KG1 (cell line): ENCODE measurements at regions not wholly inside any gene's neighbourhood (a gene's known extent, or its start where the extent isn't known, plus 50 kb on each side); places are given as distances from the start of the nearest gene placed in this dataset.
"Not testable (repeated sequence)": the region's sequence is repeated elsewhere in the genome, so short reads cannot be mapped to it uniquely, and the experiment has no call there.

Experiments used
- DNase-seq: peaks from one replicate; lab custom pipeline; 2025; lab: John Stamatoyannopoulos, UW

DNA sequence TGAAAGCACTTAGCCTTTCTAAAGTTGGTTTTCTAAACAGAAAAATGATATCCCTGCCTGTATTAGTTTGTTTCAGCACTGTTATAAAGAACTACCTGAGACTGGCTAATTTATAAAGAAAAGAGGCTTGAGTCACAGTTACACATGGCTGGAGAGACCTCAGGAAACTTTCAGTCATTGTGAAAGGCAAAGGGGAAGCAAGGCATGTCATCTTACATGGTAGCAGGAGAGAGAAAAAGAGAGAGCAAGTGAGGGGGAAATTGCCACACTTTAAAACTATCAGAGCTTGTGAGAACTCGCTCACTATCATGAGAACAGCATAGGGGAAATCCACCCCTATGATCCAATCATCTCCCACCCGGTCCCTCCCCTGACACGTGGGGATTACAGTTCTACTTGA, 64.9 kb downstream of the FAM170A start:
- no peak for DNase-seq

DNA sequence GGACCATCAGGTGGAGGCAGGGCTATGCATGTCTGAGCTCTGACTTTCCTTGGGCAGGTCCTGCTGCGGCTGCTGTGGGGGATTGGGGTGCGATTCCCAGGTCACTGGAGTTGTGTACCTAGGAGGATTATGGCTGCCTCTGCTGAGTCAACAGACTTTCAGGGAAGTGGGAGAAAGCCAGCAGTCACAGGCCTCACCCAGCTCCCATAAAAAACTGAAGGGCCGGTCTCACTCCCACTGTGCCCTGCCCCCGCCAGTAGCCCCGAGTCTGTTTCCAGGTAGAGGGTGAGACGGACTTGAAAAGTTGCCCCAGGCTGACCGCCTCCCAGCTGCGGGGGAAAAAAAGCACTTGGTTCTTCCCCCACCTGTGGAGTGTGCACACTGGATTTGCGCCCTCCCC, 76.7 kb downstream of the FAM170A start:
- no peak for DNase-seq

DNA sequence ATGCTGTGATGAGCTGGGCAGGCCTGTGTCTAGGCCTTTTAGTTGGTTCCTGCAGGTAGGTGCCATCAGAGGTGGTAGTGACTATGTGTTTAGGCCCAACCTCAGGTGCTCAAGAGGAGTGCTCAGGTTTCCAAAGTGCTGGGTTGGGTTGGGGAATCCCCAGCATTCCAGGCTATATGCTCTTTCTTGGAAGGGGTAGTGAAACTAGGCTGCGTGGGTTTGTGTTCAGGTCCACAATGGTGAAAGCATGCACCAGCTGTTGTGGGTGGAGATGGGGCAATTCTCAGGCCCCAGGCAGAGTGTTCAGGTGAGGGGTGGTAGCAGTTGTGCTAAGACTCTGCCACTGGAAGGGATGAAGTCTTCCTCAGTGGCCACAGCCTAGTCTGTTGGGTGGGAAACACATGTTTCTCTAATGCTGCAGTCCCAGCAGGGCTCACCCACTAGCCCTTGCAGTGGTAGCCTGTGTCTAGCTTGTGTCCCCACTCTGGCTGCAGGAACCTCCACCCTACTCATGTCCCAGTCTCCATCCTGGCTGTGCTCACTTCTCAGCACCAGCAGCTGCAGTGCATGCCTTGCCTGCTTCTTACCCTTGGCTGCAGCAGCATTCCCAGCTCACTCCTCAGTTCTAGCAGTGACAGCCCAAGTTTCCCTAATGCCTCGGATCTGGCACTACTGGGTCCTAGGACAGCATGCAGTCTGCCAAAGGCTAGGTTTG, 78.9 kb downstream of the FAM170A start:
- DNase-seq, result no peak

DNA sequence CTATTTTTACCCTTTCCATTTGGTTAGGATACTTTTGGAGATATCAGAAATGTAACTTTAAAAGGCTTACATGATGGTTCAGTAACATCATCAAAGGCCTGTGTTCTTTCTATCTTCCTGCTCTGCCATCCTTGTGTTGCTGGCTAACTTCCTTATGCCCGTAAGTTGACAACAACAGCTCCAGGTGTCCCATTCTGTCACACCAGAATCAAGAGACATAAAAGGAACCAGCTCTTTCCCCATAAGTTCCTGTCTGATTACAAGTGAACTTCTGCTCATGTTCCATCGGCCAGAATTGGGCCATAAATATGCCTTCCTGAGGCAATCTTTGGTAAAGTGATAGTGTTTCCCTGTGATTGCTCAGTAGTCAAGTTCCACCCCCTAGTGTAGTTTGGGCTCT, 92.4 kb downstream of the FAM170A start:
- DNase-seq, result no peak

DNA sequence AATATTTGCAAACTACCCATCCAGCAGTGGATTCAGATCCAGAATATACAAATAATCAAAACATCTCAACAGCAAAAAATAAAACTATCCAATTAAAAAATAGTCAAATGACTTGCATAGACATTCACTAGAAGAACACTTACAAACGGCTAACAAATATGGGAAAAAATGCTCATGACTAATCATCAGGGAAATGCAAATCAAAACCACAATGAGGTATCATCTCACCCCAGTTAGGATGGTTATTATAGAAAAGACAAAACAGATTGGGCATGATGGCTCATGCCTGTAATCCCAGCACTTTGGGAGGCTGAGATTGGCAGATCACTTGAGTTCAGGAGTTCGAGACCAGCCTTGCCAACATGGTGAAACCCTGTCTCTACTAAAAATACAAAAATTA, 95.9 kb downstream of the FAM170A start:
- DNase-seq, result not testable (repeated sequence)

DNA sequence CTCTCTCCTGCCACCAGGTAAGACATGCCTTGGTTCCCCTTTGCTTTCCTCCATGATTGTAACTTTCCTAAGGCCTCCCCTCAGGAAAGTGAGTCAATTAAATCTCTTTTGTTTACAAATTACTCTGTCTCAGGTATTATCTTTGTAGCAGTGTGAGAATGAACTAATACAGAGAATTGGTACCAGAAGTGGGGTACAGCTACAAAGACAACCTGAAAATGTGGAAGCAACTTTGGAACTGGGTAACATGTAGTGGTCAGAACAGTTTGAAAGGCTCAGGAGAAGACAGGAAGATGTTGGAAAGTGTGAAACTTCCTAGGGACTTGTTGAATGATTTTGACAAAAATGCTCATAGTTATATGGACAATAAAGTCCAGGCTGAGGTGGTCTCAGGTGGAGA, 97.2 kb downstream of the FAM170A start:
- no peak for DNase-seq

DNA sequence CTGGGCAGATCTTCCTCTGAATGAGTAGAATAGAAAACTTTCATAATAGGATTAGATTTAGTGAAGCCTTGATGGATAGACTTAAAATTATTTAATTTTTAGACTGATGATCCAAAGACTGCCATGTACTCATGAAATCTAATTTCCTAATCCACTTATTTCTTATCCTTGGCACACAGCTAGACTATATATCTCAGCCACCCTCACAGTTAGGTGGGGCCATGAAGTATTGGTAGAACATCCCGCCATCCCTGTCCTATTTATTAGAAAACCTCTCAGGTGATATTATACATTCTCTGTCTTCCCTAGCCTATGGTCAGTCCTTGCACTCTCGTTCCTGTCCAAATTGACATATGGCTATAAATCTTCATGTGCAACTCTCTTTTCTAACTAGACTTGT, 110.9 kb downstream of the FAM170A start:
- no peak for DNase-seq

DNA sequence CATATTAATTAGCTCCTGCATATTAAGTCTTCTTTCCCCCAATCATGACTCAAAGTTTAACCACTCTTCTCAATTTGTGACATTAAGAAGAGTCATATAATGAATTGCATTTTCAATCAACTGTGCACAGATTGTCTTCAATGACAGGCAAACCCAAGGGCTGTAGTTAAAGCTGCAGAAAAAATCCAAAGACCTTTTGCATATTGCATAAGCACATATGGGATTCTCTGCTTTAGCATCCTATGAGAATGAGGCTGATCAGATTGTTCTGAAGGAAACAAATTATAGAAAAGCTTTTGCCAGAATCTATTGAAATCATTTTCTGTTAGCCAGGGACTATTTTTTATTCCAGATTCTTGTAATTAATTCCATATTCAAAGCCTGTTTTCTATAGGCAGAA, 112.3 kb downstream of the FAM170A start:
- no peak for DNase-seq

DNA sequence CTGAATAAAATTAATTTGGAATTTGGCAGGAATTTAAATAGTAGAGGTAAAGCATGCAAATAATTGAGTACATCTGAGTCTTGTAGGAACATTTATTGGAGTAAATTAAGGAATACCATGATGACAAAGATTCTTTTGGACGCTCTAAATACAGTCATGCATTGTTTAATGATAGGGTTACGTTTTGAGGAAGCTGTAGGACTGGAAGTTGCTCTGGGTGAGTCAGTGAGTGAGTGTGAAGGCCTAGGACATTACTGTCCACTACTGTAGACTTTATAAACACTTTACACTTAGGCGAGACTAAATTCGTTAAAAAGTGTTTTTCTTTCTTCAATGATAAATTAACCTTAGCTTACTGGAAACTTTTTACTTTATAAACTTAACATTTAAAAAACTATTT, 113.0 kb downstream of the FAM170A start:
- DNase-seq, result no peak

DNA sequence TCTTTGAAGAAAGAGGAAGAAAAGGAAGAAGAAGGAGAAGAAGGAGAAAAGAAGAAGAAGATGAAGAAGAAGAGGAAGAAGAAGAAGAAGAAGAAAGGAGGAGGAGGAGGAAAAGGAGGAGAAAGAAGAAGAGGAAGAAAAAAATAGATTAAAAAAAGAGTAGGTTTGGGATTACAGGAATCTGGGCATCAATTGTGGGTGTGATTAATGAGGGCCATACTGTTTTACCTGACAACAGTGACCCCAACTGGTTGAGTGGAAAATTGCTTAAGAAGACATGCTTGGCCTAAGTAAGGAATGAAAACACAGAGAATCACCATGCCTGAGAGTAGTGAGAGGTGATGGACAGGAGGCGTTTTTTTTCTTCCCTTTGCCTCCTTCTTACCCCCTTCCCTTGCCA, 114.6 kb downstream of the FAM170A start:
- peak; percentile 5 for DNase-seq

DNA sequence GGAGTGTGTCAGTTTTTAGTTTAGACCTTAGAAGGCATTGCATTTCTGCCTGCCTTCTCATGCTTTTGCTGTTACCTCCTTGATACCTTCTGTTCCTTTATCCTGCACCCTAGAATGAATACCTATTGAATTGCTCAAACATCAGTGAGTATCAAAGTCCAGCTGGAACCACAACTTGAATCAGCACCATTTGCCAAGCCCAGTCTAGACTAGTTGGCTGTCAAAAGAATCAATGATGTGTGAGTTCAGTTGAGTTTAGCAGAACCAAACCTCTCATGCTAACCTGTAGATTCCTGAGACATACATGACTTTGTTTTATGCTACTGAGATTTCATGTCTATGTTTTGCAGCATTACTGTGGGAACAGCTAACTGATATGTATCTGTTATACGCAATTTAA, 116.6 kb downstream of the FAM170A start:
- no peak for DNase-seq

DNA sequence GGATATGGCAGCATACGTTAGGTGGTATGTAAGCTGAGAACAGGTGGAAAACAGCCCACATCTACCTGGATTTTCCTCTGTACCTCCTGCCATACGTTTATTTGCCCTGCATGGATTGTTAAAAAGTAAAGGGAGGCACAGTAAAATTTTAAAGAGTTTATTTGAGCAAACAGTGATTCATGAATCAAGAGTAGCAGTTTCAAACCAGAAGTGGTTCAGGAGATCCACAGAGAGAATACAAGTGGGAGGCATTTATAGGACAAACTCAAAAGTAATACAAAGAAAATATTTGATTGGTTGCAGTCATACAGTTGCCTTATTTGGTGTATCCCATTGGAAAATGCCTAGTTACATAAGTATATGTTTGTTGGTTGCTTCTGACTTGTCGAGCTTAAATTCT, 117.6 kb downstream of the FAM170A start:
- no peak for DNase-seq

DNA sequence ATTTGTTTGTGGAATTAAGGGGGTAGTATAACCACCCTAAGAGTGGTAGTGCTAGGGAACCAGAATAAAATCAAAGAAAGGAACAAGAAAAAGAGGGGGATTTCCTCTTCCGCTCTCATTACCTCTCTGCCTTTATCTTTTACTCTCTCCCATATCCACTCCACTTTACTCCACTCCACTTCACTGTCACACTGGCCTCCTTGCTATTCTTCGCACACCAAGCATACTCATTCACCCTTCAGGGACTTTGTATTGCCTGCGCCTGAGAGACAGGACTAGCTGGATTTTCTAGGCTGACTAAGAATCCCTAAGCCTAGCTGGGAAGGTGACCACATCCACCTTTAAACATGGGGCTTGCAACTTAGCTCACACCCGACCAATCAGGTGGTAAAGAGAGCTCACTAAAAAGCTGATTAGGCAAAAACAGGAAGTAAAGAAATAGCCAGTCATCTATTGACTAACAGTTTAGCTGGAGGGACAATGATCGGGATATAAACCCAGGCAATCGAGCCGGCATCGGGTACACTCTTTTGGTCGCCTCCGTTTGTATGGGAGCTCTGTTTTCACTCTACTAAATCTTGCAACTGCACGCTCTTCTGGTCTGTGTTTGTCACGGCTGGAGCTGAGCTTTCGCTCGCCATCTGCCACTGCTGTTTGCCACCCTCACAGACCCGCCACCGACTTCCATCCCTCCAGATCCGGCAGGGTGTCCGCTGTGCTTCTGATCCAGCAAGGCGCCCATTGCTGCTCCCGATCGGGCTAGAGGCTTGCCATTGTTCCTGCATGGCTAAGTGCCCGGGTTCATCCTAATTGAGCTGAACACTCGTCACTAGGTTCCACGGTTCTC, 121.8 kb downstream of the FAM170A start:
- no peak for DNase-seq

DNA sequence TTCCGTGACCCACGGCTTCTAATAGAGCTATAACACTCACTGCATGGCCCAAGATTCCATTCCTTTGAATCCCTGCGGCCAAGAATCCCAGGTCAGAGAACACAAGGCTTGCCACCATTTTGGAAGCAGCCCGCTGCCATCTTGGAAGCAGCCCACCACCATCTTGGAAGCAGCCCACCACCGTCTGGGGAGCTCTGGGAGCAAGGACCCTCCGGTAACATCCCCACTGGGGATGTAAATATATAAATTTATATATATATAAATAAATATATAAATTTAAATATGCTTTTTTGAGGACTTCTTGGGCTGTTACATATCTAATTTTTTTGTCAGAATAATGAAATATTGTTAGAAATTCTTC, 122.4 kb downstream of the FAM170A start:
- no peak for DNase-seq

DNA sequence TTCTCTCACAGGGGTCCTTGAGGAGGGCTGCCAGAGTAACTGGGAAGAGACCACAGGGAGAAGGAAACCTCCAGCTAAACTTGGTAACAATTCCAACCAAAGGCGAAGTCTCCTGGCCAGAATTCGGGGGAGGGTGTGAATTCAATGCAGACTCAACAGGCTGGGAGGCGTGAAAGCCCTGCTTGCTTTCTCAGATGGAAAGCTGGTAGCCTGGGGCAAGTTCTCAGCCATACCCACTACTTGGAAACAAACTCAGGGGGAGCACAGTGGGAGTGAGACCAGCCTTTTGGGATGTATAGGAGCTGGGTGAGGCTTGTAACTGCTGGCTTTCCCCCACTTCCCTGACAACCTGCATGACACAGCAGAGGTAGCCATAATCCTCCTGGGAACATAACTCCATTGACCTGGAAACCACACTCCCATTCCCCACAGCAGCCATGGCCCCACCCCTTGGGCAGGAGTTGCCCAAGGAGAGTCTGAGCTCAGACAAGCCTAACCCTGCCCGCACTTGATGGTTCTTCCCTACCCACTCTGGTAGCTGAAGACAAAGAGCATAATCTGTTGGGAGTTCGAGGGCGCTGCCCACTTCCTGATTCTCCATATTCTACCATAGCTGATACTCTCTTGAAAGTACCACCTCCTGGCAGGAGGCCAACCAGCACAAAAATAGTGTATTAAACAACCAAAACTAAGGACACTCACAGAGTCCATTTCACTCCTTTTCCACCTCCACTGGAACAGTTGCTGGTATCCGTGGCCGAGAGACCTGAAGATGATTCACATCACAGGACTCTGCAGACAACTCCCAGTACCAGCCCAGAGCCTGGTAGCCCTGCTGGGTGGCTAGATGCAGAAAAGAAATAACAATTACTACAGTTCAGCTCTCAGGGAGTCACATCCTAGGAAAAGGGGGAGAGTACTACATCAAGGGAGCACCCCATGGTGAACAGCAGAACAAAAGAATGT, 123.8 kb downstream of the FAM170A start:
- no peak for DNase-seq

DNA sequence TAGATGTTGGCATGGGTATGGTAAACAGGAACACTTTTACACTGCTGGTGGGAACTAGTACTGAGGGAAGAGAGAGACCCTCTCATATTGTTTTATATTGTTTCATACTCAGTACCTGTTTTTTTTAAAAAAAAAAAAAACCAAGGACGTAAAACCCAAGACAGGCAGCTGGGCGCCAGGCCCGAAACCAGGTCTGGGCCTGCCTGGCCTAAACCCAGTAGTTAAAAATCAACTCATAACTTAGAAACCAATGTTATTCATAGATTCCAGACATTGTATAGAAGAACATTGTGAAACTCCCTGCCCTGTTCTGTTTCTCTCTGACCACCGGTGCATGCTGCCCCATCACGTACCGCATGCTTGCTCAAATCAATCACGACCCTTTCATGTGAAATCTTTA, 125.5 kb downstream of the FAM170A start:
- DNase-seq, result not testable (repeated sequence)

DNA sequence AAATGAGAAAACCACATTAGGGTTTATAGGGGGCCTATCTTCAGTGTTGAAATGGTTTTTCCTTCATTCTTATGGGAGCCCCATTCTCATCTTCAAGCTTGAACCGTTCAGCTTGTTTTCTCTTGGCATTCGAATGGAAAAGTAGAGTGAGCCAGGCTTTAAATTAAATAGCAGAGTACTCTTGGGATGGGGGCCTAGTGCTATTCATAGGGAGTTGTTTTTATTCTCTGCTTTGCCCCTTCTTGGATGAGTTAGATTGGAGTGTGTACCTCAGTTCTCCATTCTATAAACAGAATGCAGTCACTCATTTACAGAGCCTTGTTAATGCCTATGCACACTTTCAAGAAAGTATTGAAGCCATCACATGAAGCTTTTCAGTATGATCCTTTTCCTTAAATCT, 127.9 kb downstream of the FAM170A start:
- DNase-seq, result no peak

DNA sequence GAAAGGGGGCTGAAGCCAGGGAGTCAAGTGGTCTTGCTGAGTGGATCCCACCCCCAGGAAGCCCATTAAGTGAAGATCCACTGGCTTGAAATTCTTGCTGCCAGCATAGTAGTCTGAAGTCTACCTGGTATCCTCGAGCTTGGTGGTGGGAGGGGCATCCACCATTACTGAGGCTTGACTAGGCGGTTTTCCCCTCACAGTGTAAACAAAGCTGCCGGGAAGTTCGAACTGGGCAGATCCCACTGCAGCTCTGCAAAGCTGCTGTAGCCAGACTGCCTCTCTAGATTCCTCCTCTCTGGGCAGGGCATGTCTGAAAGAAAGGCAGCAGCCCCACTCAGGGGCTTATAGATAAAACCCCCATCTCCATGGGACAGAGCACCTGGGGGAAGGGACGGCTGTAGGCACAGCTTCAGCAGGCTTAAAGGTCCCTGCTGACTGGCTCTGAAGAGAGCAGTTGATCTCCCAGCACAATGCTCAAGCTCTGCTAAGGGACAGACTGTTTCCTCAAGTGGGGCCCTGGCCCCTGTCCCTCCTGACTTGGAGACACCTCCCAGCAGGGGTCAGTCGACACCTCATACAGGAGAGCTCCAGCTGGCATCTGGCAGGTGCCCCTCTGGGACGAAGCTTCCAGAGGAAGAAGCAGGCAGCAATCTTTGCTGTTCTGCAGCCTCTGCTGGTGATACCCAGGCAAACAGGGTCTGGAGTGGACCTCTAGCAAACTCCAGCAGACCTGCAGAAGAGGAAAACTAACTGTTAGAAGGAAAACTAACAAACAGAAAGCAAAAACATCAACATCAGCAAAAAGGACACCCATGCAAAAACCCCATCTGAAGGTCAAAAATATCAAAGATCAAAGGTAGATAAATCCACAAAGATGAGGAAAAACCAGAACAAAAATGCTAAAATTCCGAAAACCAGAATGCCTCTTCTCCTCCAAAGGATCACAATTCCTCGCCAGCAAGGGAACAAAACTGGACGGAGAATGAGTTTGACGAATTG, 140.6 kb downstream of the FAM170A start:
- not testable (repeated sequence) for DNase-seq

DNA sequence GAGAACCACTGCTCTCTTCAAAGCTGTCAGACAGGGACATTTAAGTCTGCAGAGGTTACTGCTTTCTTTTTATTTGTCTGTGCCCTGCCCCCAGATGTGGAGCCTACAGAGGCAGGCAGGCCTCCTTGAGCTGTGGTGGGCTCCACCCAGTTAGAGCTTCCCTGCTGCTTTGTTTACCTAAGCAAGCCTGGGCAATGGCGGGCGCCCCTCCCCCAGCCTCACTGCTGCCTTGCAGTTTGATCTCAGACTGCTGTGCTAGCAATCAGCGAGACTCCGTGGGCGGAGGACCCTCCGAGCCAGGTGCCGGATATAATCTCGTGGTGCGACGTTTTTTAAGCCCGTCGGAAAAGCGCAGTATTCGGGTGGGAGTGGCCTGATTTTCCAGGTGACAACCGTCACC, 150.8 kb downstream of the FAM170A start:
- DNase-seq, result not testable (repeated sequence)

DNA sequence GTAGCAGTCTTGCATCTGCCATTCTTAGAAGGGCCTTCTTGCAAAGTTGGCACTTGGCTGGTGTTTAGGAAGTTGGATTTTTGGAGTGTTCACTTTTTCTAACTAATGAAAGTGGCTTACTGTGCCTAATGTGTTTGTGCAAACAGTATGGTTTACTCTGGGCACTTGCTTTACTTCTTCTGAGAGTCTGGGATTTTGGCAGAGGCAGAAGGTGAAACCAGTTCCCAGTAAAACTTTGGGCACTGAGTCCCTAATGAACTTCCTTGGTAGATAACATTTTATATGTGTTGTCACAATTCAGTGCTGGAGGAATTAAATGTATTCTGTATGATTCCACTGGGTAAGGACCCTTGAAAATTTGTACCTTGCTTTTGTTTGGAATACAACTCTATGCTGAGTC, 155.7 kb downstream of the FAM170A start:
- no peak for DNase-seq

DNA sequence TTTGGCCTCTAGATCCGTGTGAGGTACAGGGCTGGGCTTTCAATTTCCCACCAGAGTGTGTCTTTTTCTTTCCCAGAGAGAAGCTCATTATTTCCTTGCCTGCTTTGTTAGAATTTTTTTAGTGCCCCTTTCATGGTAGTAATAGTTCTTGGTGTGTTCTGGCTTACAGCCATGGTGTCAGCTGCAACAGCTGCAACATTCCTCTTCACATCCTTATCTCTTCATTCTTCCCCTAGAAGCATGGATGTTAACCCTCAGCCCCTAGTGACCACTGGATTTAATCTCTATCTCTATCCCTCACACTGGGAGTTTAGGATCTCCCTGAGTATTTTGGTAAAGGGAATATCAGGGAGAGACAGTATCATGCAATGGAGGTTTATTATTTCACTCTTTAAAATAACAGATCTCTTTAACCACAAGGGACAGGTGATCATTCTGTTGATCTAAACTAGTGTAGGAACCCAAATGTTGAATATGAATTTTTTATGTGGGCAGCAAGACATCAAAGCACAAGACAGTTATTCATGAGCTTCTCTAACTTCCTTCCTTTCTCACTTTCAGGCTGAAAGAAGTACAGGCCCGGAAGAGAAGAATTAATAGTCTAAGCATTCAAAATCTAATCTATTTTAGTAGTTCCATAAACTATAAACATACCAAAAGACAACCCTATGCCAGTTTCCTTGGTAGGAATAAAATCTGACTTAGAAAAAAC, 160.2 kb downstream of the FAM170A start:
- DNase-seq, result no peak
